K562 (cell line): ENCODE measurements at regions not wholly inside any gene's neighbourhood (a gene's known extent, or its start where the extent isn't known, plus 50 kb on each side); places are given as distances from the start of the nearest gene placed in this dataset.
A peak's percentile ranks its signal among the peaks of the same experiment; 100 is the strongest.

Experiments
- ATAC-seq: fragments of 200-7000 bp; cut with Tn5 transposase; 3 replicates; pipeline ENCODE4 v1.9.1; 2020; ENCODE audit warnings: moderate library complexity
- BruUV-seq: library from RNA; stranded (reverse); fragments of 400-500 nt; replicated peaks from 2 replicates; lab custom pipeline; 2021; lab: Mats Ljungman, UMichigan
- CTCF ChIA-PET: fragments of 300-600 bp; formaldehyde crosslinking; extraction: SDS; loops from one replicate; lab custom pipeline; 2021; ENCODE audit warnings: low intra/inter-chr PET ratio; lab: Yijun Ruan, JAX
- POLR2A ChIA-PET: fragments of 300-600, 350-650 bp; sonication (Branson Sonifier 250); formaldehyde crosslinking; extraction: SDS; loops from one replicate; lab custom pipeline; 2021; ENCODE audit warnings: antibody characterized with exemption, inconsistent platforms; lab: Yijun Ruan, JAX
- DNase-seq, 4 experiments: peaks; one replicate each; pipeline versions ENCODE4 v3.0.0 to v3.0.0-alpha.2; 2011 to 2018; ENCODE audit warnings: low spot score in 3 of 4, mixed read lengths in 3 of 4; ENCODE audit errors: extremely low read depth in 1 of 4
- FAIRE-seq: peaks from 2 replicates; lab custom pipeline; 2011; peaks lifted over from hg19 to GRCh38; lab: Jason Lieb, UNC
- H2AFZ ChIP-seq: 2 replicates; pipeline ENCODE4 v1.6.0; 2011; ENCODE audit warnings: low read depth, low read length, control low read depth, inconsistent platforms
- H3K27ac ChIP-seq: fragments of 200-600 bp; 3 replicates; pipeline ENCODE4 v1.8.0; 2011; ENCODE audit warnings: low read depth, mild to moderate bottlenecking, control low read depth, inconsistent platforms, low read length, moderate library complexity, mixed read lengths; ENCODE audit errors: extremely low read depth
- H3K27me3 ChIP-seq, 2 experiments: fragments of 300-600 bp in 1 of 2; 2 replicates in 1 of 2; 3 replicates in 1 of 2; pipeline versions ENCODE4 v1.6.0 to v1.8.0; 2011; ENCODE audit warnings: inconsistent platforms in 2 of 2, low read length in 2 of 2, mild to moderate bottlenecking in 1 of 2, mixed read lengths in 1 of 2, moderate library complexity in 1 of 2; ENCODE audit not compliant: control insufficient read depth in 2 of 2, insufficient read depth in 2 of 2
- H3K36me3 ChIP-seq: fragments of 300-600 bp; 3 replicates; pipeline ENCODE4 v1.8.0; 2011; ENCODE audit warnings: mild to moderate bottlenecking, low read length, inconsistent platforms; ENCODE audit not compliant: control insufficient read depth, insufficient read depth
- H3K4me1 ChIP-seq, 2 experiments: fragments of 200-600 bp in 1 of 2; replicated peaks in 1 of 2; 2 replicates in 1 of 2; 3 replicates in 1 of 2; pipeline versions ENCODE4 v1.5.1 to v1.8.0; 2011; ENCODE audit warnings: inconsistent platforms in 2 of 2, low read length in 2 of 2, mild to moderate bottlenecking in 1 of 2, mixed read lengths in 1 of 2, moderate library complexity in 1 of 2; ENCODE audit not compliant: control insufficient read depth in 2 of 2, insufficient read depth in 2 of 2
- H3K4me2 ChIP-seq: 2 replicates; pipeline ENCODE4 v1.6.1; 2011; ENCODE audit warnings: low read length, control low read depth, inconsistent platforms, mixed read lengths; ENCODE audit not compliant: insufficient read depth
- H3K4me3 ChIP-seq: fragments of 200-600 bp; sonication (generic), shearing (Covaris generic); 2 replicates; pipeline ENCODE4 v1.5.1; 2016; ENCODE audit warnings: control low read depth, inconsistent platforms
- H3K79me2 ChIP-seq: fragments of 200-600 bp; 3 replicates; pipeline ENCODE4 v1.8.0; 2011; ENCODE audit warnings: low read length, inconsistent platforms; ENCODE audit not compliant: control insufficient read depth, insufficient read depth
- H3K9ac ChIP-seq, 2 experiments: 2 replicates each; pipeline versions ENCODE4 v1.6.0 to v1.6.1; 2011; ENCODE audit warnings: low read depth in 2 of 2, low read length in 2 of 2, control low read depth in 1 of 2, inconsistent platforms in 1 of 2, mild to moderate bottlenecking in 1 of 2, mixed read lengths in 1 of 2; ENCODE audit not compliant: insufficient read depth in 1 of 2
- H3K9me1 ChIP-seq: one replicate; pipeline ENCODE4 v1.6.0; 2011; ENCODE audit warnings: inconsistent platforms, mild to moderate bottlenecking, low read length, moderate library complexity; ENCODE audit not compliant: control insufficient read depth, insufficient read depth
- H3K9me3 ChIP-seq: replicated peaks from 2 replicates; pipeline ENCODE4 v1.5.1; 2011; ENCODE audit warnings: low read depth, low read length, inconsistent platforms; ENCODE audit not compliant: control insufficient read depth, insufficient read depth
- H4K20me1 ChIP-seq: replicated peaks from 2 replicates; pipeline ENCODE4 v1.6.1; 2011; ENCODE audit warnings: low read length, inconsistent platforms, mixed read lengths; ENCODE audit not compliant: control insufficient read depth, insufficient read depth
- CEBPG ChIP-seq, 3 experiments: fragments of 200-800 bp in 1 of 3; sonication (Bioruptor generic) in 1 of 3; sonication (generic) in 1 of 3; formaldehyde crosslinking in 1 of 3; IDR thresholded peaks in 2 of 3; conservative IDR thresholded peaks in 1 of 3; 2 replicates each; pipeline versions ENCODE4 v1.6.1 to v1.8.0; 2016 to 2022; ENCODE audit warnings: missing compliant biosample characterization in 2 of 3, missing genetic modification characterization in 2 of 3, mild to moderate bottlenecking in 1 of 3, missing genetic modification reagents in 1 of 3
- HMG20B ChIP-seq: fragments of 250-450 bp; sonication (Bioruptor Pico); IDR thresholded peaks from 2 replicates; pipeline ENCODE4 v1.5.0; 2021; ENCODE audit warnings: mild to moderate bottlenecking
- HSF4 ChIP-seq: fragments of 250-450 bp; sonication (Bioruptor Pico); IDR thresholded peaks from 2 replicates; pipeline ENCODE4 v2.1.2; 2022; ENCODE audit warnings: mild to moderate bottlenecking, moderate library complexity, borderline replicate concordance
- NR2C1 ChIP-seq, 2 experiments: fragments of 450-650 bp; IDR thresholded peaks; 2 replicates each; pipeline ENCODE4 v1.6.1; 2017; ENCODE audit warnings: mild to moderate bottlenecking in 2 of 2, antibody characterized with exemption in 1 of 2, inconsistent platforms in 1 of 2, missing compliant biosample characterization in 1 of 2, missing genetic modification characterization in 1 of 2
- NR2C2 ChIP-seq, 2 experiments: fragments of 200-800 bp in 1 of 2; sonication (Bioruptor generic) in 1 of 2; sonication (generic) in 1 of 2; formaldehyde crosslinking in 1 of 2; IDR thresholded peaks; 2 replicates each; pipeline versions ENCODE4 v1.6.1 to v1.8.0; 2016 to 2022; ENCODE audit warnings: mild to moderate bottlenecking in 1 of 2, missing compliant biosample characterization in 1 of 2, missing genetic modification characterization in 1 of 2, missing genetic modification reagents in 1 of 2
- POLR2H ChIP-seq: IDR thresholded peaks from 2 replicates; pipeline ENCODE4 v1.6.1; 2016; ENCODE audit warnings: missing genetic modification characterization, low read depth, mild to moderate bottlenecking, control low read depth, missing compliant biosample characterization, moderate library complexity
- WGBS: fragments of 100-300 bp; shearing (Covaris generic); methylation state at CpG from one replicate; pipeline ENCODE4 v1.1.6; 2016; ENCODE audit warnings: low coverage, mixed read lengths; ENCODE audit not compliant: insufficient coverage; ENCODE audit errors: missing lambda C conversion rate; 5-methylcytosine and 5-hydroxymethylcytosine counted together
- in situ Hi-C: fragments of 300-500 bp; cut with MboI; formaldehyde crosslinking; loops from 4 replicates; pipeline ENCODE4 v1.15.0; 2018; ENCODE audit warnings: inconsistent platforms, mixed read lengths
- intact Hi-C: fragments of 100-400 bp; cut with micrococcal nuclease; formaldehyde crosslinking; loops from 2 replicates; pipeline ENCODE4 v1.14.2; 2022
- TF ChIP-seq, protein P1 (sequence below), 2 experiments: fragments of 450-650 bp in 1 of 2; sonication (generic) in 1 of 2; formaldehyde crosslinking in 1 of 2; IDR thresholded peaks in 1 of 2; conservative IDR thresholded peaks in 1 of 2; 2 replicates each; pipeline versions ENCODE4 v1.6.1 to v1.8.1; 2016 to 2023; ENCODE audit warnings: mild to moderate bottlenecking in 2 of 2, moderate library complexity in 2 of 2, inconsistent platforms in 1 of 2, missing genetic modification reagents in 1 of 2
- TF ChIP-seq, protein P2 (sequence below): fragments of 450-650 bp; IDR thresholded peaks from 2 replicates; pipeline ENCODE4 v1.6.1; 2017; ENCODE audit warnings: antibody characterized with exemption, mild to moderate bottlenecking
- TF ChIP-seq, protein P3 (sequence below): sonication (generic); IDR thresholded peaks from 2 replicates; pipeline ENCODE4 v1.6.1; 2016

DNA sequence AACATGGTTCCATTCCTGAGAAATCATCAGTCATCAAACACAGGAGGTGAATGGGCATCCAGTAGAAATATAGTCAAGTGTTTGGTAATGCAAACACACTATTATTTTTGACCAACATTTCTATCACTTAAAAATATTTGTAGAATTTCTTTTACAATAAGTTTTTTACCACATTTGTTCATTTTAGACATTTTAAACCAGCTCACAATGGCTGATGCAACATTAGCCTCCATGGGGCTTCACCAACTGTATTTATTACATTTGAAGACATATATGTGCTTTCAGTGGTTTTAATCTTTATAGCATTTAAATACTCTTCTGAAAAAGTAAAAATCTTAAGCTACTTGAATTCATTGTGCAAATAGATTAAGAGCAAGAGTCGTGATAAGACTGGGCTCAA is 1201.4 kb upstream of the TMEM132C start:
- BruUV-seq: no TSS peak
- no peaks in the 10 kb centered on the region for H4K20me1 ChIP-seq
- FAIRE-seq: no peak
- H3K79me2 ChIP-seq: peaks cover 83% of the 10 kb centered on the region
- in situ Hi-C loops (no loop called here), intact Hi-C loops (loop anchor here (10.0 kb wide), 1 partner anchor 89 kb away; no protein-coding TSS in a partner anchor)
- peak overlapping the region; percentile 94 for H3K4me2 ChIP-seq
- ChIA-PET CTCF (no interaction called here), POLR2A (interaction anchor here (0.7 to 1.1 kb wide), 4 partner anchors 36 to 144 kb away, joined by 3 to 4 read pairs (median 3); no protein-coding TSS in a partner anchor)
- H3K9me1 ChIP-seq: no peaks in the 10 kb centered on the region
- H3K27me3 ChIP-seq: no peaks in the 10 kb centered on the region
- no peaks in the 10 kb centered on the region for H3K9me3 ChIP-seq
- peak overlapping the region; percentile 47; the same call in 1 of the 3 replicates for H3K27ac ChIP-seq
- H3K4me1 ChIP-seq: peaks cover under 1 to 19% of the 10 kb centered on the region in 2 experiments; a peak in 3 of 5 replicates
- no peak for DNase-seq
- H2AFZ ChIP-seq: no peak overlapping the region
- 12% methylated on average over 1 of the region's 1 CpG for whole genome bisulfite sequencing
- peaks cover 26% of the 10 kb centered on the region for H3K36me3 ChIP-seq
- 0 out of 2 replicates have a peak, but pooled peaks have one; percentile 28 for TF ChIP-seq POLR2H (tag)
- TF ChIP-seq HMG20B: no peak
- TF ChIP-seq HSF4 (CRISPR knock-in tag): no peak
- TF ChIP-seq, protein P1, sequence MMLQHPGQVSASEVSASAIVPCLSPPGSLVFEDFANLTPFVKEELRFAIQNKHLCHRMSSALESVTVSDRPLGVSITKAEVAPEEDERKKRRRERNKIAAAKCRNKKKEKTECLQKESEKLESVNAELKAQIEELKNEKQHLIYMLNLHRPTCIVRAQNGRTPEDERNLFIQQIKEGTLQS (IDR thresholded peaks at IDR 0.05): peak; percentile 51; the same call in 1 of the 2 replicates
- TF ChIP-seq, protein P1 (CRISPR knock-in tag; conservative IDR thresholded peaks at IDR 0.05): no peak
- no peak for TF ChIP-seq NR2C2 (CRISPR knock-in tag; IDR thresholded peaks at IDR 0.05)
- no peak for TF ChIP-seq NR2C2 (tag; IDR thresholded peaks at IDR 0.05)
- TF ChIP-seq NR2C1 (IDR thresholded peaks at IDR 0.05): no peak
- peak; percentile 29; the same call in 1 of the 2 replicates for TF ChIP-seq NR2C1 (tag; IDR thresholded peaks at IDR 0.05)
- no peak; the same call in 1 of the 2 replicates for TF ChIP-seq CEBPG (CRISPR knock-in tag; IDR thresholded peaks at IDR 0.05)
- peak; percentile 63 to 67 for TF ChIP-seq CEBPG (tag; conservative IDR thresholded peaks at IDR 0.05 in 1 of 2, IDR thresholded peaks at IDR 0.05 in 1 of 2)
- TF ChIP-seq, protein P2, sequence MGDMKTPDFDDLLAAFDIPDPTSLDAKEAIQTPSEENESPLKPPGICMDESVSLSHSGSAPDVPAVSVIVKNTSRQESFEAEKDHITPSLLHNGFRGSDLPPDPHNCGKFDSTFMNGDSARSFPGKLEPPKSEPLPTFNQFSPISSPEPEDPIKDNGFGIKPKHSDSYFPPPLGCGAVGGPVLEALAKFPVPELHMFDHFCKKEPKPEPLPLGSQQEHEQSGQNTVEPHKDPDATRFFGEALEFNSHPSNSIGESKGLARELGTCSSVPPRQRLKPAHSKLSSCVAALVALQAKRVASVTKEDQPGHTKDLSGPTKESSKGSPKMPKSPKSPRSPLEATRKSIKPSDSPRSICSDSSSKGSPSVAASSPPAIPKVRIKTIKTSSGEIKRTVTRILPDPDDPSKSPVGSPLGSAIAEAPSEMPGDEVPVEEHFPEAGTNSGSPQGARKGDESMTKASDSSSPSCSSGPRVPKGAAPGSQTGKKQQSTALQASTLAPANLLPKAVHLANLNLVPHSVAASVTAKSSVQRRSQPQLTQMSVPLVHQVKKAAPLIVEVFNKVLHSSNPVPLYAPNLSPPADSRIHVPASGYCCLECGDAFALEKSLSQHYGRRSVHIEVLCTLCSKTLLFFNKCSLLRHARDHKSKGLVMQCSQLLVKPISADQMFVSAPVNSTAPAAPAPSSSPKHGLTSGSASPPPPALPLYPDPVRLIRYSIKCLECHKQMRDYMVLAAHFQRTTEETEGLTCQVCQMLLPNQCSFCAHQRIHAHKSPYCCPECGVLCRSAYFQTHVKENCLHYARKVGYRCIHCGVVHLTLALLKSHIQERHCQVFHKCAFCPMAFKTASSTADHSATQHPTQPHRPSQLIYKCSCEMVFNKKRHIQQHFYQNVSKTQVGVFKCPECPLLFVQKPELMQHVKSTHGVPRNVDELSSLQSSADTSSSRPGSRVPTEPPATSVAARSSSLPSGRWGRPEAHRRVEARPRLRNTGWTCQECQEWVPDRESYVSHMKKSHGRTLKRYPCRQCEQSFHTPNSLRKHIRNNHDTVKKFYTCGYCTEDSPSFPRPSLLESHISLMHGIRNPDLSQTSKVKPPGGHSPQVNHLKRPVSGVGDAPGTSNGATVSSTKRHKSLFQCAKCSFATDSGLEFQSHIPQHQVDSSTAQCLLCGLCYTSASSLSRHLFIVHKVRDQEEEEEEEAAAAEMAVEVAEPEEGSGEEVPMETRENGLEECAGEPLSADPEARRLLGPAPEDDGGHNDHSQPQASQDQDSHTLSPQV: peak; percentile 27; the same call in 1 of the 2 replicates
- TF ChIP-seq, protein P3, sequence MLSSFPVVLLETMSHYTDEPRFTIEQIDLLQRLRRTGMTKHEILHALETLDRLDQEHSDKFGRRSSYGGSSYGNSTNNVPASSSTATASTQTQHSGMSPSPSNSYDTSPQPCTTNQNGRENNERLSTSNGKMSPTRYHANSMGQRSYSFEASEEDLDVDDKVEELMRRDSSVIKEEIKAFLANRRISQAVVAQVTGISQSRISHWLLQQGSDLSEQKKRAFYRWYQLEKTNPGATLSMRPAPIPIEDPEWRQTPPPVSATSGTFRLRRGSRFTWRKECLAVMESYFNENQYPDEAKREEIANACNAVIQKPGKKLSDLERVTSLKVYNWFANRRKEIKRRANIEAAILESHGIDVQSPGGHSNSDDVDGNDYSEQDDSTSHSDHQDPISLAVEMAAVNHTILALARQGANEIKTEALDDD: no peak
- no peak for ATAC-seq
- peak overlapping the region in 1 of 2 experiments; percentile 90; a peak in 2 of 4 replicates for H3K9ac ChIP-seq
- no peak overlapping the region for H3K4me3 ChIP-seq
